Urinary bladder (tissue), 3 donors: ENCODE measurements at regions not wholly inside any gene's neighbourhood (a gene's known extent, or its start where the extent isn't known, plus 50 kb on each side); places are given as distances from the start of the nearest gene placed in this dataset.

ENCODE experiments used
- DNase-seq: peaks from one replicate; pipeline ENCODE4 v3.0.0-alpha.2; 2015; ENCODE audit errors: extremely low spot score
- H3K27ac ChIP-seq: one replicate; pipeline ENCODE4 v1.5.1; 2013; ENCODE audit warnings: low read depth, mild to moderate bottlenecking, moderate library complexity
- H3K36me3 ChIP-seq: one replicate; pipeline ENCODE4 v1.6.1; 2013; ENCODE audit warnings: mild to moderate bottlenecking, moderate library complexity; ENCODE audit not compliant: insufficient read depth
- H3K4me1 ChIP-seq: one replicate; pipeline ENCODE4 v1.6.1; 2013; ENCODE audit warnings: mild to moderate bottlenecking, moderate library complexity; ENCODE audit not compliant: insufficient read depth
- H3K4me3 ChIP-seq: one replicate; pipeline ENCODE4 v1.5.1; 2013; ENCODE audit warnings: low read depth, low read length
- WGBS: extraction: QIAGEN DNeasy Blood & Tissue Kit; methylation state at CpG from one replicate; pipeline ENCODE4 v1.1.7; 2013; 5-methylcytosine and 5-hydroxymethylcytosine counted together
- donor health status: healthy with polysubstance abuse.
- donor health status: healthy.

DNA sequence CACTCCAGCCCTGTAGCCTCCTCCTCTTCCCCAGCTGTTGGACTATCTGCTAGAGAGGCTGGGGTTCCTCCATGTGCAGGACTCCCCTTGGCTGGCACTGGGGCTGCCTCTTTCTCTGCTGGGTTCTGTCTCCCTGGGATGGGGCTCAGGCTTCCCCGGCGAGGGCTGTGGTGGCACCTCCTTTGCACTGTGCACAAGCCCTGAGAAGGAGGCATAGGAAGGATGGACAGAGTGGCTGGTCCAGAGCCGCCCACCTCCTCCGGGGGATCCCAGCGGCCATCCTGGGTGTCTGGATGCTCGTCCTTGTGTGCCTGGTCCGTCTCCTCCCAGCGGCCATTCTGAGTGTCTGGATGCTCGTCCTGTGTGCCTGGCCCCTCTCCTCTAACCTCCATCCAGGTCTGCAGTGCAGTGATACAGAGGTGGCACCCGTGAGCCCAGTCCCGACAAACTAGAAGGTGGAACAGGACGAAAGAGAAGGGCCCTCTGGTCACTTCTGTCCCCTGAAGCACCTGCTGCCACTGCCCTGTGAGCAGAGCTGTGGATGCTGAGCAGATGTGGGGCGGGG is 633.7 kb downstream of the BRD1 start:
- Histone ChIP-seq H3K4me3 (no peak overlapping the region), H3K27ac (no peak overlapping the region), H3K36me3 (no peaks in the 10 kb centered on the region), H3K4me1 (no peaks in the 10 kb centered on the region)
- WGBS = 85% methylated on average over 13 of the region's 13 CpGs
- no peak for DNase-seq

DNA sequence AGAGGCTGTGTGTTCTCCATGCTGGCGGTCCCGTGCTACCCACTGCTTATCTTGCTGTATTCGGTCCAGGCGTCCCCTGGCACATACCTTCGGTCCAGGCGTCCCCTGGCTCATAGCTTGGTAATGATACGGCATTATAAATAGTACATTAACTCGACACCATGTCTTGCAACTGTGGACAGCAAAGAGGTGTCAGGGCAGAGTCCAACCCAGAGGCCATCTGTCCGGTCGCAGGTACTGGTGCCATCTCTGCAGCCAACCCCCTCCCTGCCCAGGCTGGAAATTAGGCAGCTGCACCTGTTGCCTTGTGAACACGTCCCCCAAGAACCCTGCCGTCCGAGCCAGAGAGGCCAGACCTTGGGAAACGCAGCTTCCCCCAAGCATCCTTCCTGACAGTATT is 634.3 kb downstream of the BRD1 start:
- DNase-seq = no peak
- H3K27ac ChIP-seq = no peak overlapping the region
- WGBS = 84% methylated on average over 14 of the region's 14 CpGs

DNA sequence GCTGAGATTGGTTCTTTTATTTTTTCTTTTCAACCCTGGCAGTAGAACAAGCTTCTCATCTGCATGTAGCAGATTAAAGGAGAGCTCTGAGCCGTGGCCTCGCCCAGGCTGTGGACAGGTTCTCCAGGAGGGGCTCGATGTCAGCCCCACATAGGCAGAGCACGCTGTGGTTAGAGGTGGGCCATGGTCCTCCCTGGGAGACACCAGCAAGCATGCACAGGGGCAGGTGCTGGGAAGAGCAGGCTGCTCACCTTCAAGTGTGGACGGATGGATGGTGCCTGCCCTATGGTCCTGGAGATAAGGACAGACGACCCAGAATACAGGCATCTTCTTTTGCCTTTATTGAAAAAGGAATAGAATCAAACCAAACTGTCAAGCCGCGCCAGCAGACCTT is 634.8 kb downstream of the BRD1 start:
- Histone ChIP-seq H3K4me3 (no peak overlapping the region), H3K36me3 (no peaks in the 10 kb centered on the region), H3K4me1 (no peaks in the 10 kb centered on the region), H3K27ac (no peak overlapping the region)
- WGBS = 71% methylated on average over 8 of the region's 8 CpGs
- no peak for DNase-seq

More for the DNA sequence above, 634.3 kb downstream of the BRD1 start:
- H3K4me1 ChIP-seq = no peaks in the 10 kb centered on the region
- H3K4me3 ChIP-seq = no peak overlapping the region
- H3K36me3 ChIP-seq = no peaks in the 10 kb centered on the region

DNA sequence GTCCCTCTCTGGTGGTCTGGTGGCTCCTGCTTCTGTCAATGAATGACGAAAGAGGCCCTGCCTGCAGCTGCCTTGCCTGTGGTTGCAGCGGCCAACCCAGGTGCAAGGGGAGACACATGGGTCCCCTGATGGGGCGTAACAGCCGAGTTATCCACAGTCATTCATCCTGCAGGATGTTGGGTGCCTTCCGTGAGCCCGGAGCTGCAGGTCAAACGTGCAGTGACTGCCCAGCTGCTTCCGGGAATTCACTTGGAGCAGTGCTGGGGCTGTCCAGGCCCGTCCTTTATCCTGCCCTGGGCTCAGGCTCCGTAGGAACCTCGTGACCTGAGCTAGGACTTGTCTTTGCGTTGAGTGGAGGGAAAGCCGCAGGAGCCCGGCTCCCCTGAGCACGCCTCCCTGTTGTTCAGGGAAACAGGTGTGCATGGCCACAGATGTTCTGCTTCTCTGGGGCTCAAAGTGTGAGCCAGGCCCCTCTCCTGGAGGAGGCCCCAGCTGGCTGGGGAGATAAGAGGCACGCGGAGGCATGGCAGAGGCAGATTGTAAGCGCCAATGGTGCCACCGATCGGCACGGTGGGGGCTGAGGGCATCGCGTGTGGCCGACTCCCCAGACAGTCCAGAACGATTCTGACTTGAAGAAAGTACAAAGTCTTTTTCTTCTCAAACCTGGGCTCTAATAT is 635.4 kb downstream of the BRD1 start:
- H3K27ac ChIP-seq = no peak overlapping the region
- DNase-seq = no peak
- no peak overlapping the region for H3K4me3 ChIP-seq
- no peaks in the 10 kb centered on the region for H3K4me1 ChIP-seq
- WGBS = 69% methylated on average over 25 of the region's 25 CpGs
- no peaks in the 10 kb centered on the region for H3K36me3 ChIP-seq

DNA sequence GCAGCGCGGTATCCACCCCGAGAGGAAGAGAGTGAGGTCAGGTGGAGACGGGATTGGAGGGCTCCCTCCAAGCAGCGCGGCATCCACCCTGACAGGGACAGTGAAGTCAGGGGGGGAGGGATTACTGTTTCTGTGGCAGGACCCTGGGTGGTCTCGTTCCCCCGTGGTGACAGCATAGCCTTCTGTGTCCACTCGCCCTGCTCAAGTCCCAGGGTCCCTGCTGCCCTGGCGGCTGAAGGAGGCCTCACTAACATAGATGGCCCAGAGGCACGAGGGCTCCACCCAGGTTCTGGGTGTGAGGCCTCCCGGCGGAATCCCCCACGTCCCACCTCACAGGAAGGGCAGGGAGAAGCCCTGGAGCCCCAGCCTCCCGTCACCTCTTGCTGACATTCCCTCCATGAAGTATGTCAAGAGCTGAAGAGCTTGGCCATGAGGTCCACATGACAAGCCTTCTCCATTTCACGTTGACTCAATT is 636.1 kb downstream of the BRD1 start:
- no peaks in the 10 kb centered on the region for H3K4me1 ChIP-seq
- DNase-seq = no peak
- no peak overlapping the region for H3K4me3 ChIP-seq
- H3K27ac ChIP-seq = no peak overlapping the region
- no peaks in the 10 kb centered on the region for H3K36me3 ChIP-seq
- WGBS = 78% methylated on average over 16 of the region's 16 CpGs

DNA sequence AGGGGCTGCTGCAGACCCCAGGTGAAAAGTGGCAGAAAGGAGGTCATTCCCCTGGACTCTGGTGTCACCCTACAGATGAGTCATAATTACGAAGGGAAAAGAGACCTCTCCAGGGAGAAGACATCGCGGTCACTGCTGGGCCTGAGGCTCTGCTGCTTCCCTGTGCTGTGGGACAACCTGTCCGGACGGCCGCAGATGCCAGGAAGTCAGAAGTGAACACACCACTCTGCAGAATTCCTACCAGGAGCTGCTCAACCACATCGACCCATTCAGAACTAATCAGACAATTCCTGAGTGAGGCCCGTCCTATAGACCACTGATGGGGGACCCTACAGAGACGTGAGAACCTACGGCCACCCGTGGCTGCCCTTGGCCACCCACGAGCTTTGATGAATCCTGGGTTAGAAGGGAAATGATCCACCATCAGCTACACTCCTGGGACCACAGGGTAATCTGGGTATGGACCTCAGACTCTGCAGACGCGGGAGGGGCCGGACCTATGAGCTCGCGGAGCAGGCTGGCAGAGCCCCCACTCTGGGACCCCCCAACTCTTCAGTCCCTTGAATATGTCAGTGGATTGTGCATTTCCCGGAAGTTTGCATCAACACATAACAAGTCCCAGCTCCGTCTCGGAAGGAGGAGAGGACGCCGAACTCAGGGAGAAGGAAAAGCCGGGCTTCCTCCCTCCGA is 636.7 kb downstream of the BRD1 start:
- no peak overlapping the region for H3K4me3 ChIP-seq
- H3K36me3 ChIP-seq = no peaks in the 10 kb centered on the region
- no peak for DNase-seq
- no peak overlapping the region for H3K27ac ChIP-seq
- H3K4me1 ChIP-seq = no peaks in the 10 kb centered on the region
- WGBS = 82% methylated on average over 24 of the region's 24 CpGs

DNA sequence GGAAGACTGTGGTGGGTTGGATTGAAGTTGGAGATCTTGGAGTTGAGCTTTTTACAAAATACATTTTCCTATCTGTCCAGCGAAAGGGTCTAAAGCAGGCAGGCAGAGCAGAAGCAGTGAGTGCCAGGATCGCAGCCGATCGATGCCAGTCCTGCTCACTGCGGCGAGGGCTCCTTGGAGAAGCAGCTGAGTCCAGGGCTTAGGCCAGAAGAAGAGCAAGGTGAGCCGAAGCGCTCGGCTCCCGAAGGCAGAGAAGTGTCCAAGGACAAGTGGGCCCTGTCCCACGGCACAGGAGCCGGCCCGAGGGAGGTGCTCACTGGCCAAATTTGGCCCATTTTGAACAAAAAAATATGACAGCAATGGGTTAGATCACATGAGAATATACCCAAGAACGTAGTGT is 637.8 kb downstream of the BRD1 start:
- Histone ChIP-seq H3K36me3 (no peaks in the 10 kb centered on the region), H3K4me3 (no peak overlapping the region), H3K4me1 (no peaks in the 10 kb centered on the region), H3K27ac (no peak overlapping the region)
- whole genome bisulfite sequencing = 90% methylated on average over 14 of the region's 14 CpGs
- no peak for DNase-seq

DNA sequence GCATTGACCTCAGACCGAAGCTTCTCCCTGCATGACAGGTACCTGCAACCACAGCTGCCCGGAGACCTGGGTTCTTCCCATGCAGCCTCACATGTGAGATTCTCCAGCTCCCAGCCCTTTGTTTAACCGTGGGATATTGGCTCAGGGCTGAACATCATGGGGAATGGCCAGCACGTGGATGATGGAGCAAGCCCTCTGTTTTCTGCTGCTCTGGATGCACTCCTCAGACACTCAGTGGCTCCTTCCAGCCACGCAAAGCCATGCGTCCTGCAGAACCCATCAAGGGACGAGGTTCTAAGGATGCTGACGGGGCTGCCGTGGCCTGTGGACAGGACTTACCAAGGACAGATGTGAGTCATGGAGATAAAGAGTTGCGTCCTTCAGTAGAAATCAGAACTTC is 639.1 kb downstream of the BRD1 start:
- Histone ChIP-seq H3K27ac (no peak overlapping the region), H3K36me3 (no peaks in the 10 kb centered on the region), H3K4me1 (no peaks in the 10 kb centered on the region), H3K4me3 (no peak overlapping the region)
- 88% methylated on average over 10 of the region's 10 CpGs for WGBS
- no peak for DNase-seq

DNA sequence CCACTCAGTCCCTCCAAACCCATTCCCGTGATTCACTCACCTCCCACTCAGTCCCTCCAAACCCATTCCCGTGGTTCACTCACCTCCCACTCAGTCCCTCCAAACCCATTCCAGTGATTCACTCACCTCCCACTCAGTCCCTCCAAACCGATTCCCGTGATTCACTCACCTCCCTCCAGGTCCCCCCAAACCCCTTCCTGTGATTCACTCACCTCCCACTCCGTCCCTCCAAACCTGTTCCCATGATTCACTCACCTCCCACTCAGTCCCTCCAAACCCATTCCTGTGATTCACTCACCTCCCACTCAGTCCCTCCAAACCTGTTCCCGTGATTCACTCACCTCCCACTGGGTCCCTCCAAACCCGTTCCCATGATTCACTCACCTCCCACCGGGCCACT is 639.6 kb downstream of the BRD1 start:
- no peak overlapping the region for H3K27ac ChIP-seq
- 81% methylated on average over 8 of the region's 8 CpGs for WGBS
- no peaks in the 10 kb centered on the region for H3K4me1 ChIP-seq
- H3K4me3 ChIP-seq = no peak overlapping the region
- no peaks in the 10 kb centered on the region for H3K36me3 ChIP-seq
- no peak for DNase-seq

DNA sequence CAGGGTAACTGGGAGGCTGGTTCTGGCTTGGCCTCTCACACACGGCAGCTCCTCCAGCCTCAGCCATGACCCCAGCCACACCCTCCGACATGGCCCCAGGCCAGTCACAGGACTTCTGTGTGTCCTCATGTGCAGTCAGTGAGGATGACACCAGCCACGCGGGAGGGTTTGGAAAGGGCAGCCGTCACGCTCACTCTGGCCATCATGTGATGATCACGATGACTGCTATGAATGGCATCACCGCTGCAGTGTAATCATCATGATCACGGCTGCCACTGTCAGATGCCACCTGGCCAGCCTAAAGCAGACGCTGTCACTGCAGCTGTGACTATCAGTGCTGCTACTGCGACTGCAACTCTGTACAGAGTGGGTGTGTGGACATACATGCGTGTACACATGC is 640.9 kb downstream of the BRD1 start:
- DNase-seq = no peak
- Histone ChIP-seq H3K36me3 (no peaks in the 10 kb centered on the region), H3K4me3 (no peak overlapping the region), H3K27ac (no peak overlapping the region), H3K4me1 (no peaks in the 10 kb centered on the region)
- WGBS = 87% methylated on average over 12 of the region's 12 CpGs

DNA sequence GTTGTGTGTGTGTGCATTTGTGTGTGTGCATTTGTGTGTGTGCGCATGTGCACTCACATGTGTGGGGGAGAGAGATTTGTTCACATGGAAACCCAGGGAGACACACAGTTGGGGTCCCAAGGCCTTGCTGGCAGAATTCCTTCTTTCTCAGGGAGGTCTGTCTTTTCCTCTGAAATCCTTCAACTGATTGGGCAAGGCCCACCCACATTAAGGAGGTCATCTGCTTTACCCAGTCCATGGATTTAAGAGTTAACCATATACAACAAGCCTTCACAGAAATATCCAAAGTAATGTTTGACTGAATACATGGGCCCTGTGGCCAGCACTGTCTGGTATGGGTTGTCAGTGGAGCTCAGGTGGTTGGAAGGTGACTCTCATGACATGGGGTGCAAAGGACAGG is 641.4 kb downstream of the BRD1 start:
- WGBS = 100% methylated on average over 1 of the region's 1 CpG
- no peaks in the 10 kb centered on the region for H3K36me3 ChIP-seq
- no peak overlapping the region for H3K4me3 ChIP-seq
- H3K4me1 ChIP-seq = no peaks in the 10 kb centered on the region
- DNase-seq = no peak
- no peak overlapping the region for H3K27ac ChIP-seq

DNA sequence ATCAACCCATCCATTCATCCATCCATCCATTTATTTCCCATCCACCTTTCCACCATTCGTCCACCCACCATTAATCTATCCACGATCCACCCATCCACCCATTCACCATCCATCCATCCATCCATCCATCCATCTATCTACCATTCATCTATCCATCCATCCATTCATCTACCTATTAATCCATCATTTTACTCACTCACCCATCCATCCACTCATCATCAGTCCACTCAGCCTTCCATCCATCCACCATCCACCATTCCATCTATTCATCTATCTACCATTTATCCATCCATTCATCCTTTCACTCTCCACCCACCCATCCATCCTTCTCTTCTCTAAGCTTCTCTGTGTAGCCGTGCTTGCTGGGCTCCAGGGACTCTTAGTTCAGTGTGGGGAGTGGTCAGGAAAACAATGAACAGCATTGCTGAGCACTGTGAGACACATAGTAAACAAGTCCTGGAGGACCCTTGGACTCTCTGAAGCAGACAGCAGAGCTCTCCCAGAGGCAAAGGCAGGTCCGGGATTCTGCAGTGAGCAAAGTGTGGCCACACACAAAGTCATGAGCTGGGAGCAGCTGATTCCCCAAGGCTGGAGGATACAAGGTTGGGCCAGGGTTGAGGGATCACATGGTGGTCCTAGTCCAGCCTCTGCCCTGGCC is 642.2 kb downstream of the BRD1 start:
- Histone ChIP-seq H3K36me3 (no peaks in the 10 kb centered on the region), H3K4me1 (no peaks in the 10 kb centered on the region), H3K4me3 (no peak overlapping the region), H3K27ac (no peak overlapping the region)
- no peak for DNase-seq
- 78% methylated on average over 4 of the region's 4 CpGs for WGBS

DNA sequence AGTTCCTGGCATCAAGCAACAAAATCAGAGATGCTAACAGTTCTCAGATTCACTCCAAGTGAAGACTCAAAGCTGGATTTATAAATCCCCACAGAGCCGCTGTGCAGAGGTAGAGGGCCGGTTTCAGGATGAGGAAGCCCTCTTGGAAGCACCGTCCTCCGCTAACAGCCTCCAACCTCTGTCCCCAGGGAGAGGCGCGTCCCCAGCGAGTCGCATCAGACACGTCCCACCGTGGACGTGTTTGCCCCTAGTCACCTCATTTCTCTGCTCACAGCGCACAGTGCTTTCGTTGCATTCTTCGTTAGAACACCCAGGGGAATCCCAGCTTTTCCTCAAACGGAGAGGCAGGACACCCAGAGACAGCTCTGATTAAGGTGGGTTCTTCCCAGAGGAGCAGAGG is 642.9 kb downstream of the BRD1 start:
- no peaks in the 10 kb centered on the region for H3K4me1 ChIP-seq
- WGBS = 86% methylated on average over 15 of the region's 15 CpGs
- H3K27ac ChIP-seq = no peak overlapping the region
- no peaks in the 10 kb centered on the region for H3K36me3 ChIP-seq
- DNase-seq = no peak
- no peak overlapping the region for H3K4me3 ChIP-seq

DNA sequence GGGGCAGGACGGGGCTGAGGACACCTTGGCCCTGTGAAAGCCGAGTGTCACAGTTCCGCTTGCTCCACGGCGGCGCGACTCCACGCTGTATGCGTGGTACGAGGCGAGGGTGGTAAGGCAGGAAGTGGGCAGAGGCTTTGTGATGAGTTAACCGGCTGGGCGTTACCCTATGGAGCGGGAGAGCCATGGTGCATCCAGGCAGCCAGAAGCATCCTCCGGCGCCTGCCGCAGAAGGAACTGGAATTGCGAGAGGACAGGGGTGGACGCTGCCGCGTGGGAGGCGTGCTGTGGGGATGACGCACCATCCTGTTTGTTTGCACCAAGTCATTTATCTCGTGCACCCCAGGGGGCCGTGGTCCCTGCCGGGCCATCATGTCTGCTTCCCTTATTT is 643.9 kb downstream of the BRD1 start:
- no peak overlapping the region for H3K27ac ChIP-seq
- no peaks in the 10 kb centered on the region for H3K36me3 ChIP-seq
- no peak overlapping the region for H3K4me3 ChIP-seq
- H3K4me1 ChIP-seq = no peaks in the 10 kb centered on the region
- whole genome bisulfite sequencing = 80% methylated on average over 26 of the region's 26 CpGs
- DNase-seq = no peak
